HG03175 (cell line): ENCODE measurements at regions not wholly inside any gene's neighbourhood (a gene's known extent, or its start where the extent isn't known, plus 50 kb on each side); places are given as distances from the start of the nearest gene placed in this dataset.
"Not testable (repeated sequence)": the region's sequence is repeated elsewhere in the genome, so short reads cannot be mapped to it uniquely, and the experiment has no call there.

Source experiments
- ATAC-seq: cut with Tn5 transposase; IDR thresholded peaks from one replicate; pipeline ENCODE4 v1.9.1; 2021; ENCODE audit warnings: mild to moderate bottlenecking, moderate library complexity; ENCODE audit not compliant: unreplicated experiment

GRCh38 chr9:104323967-104324694 is 179.9 kb upstream of the OR13F1 start:
- ATAC-seq: not testable (repeated sequence)

- ATAC-seq: no peak
Measured at GRCh38 chr9:104326912-104327311, 177.2 kb upstream of the OR13F1 start.

GRCh38 chr9:104329245-104329644 is 174.8 kb upstream of the OR13F1 start:
- ATAC-seq: no peak

GRCh38 chr9:104330841-104331240 is 173.2 kb upstream of the OR13F1 start:
- ATAC-seq: no peak

- ATAC-seq: no peak
Measured at GRCh38 chr9:104334549-104334948, 169.5 kb upstream of the OR13F1 start.

- ATAC-seq: no peak
Measured at GRCh38 chr9:104339692-104340091, 164.4 kb upstream of the OR13F1 start.

GRCh38 chr9:104342552-104342951 is 161.5 kb upstream of the OR13F1 start:
- no peak for ATAC-seq

GRCh38 chr9:104345061-104345460 is 159.0 kb upstream of the OR13F1 start:
- ATAC-seq: no peak

GRCh38 chr9:104350541-104350940 is 153.5 kb upstream of the OR13F1 start:
- ATAC-seq: no peak

- no peak for ATAC-seq
Measured at GRCh38 chr9:104351726-104352125, 152.3 kb upstream of the OR13F1 start.

GRCh38 chr9:104361207-104361606 is 142.9 kb upstream of the OR13F1 start:
- ATAC-seq: no peak

- no peak for ATAC-seq
Measured at GRCh38 chr9:104362912-104363472, 141.1 kb upstream of the OR13F1 start.

GRCh38 chr9:104367507-104367906 is 136.6 kb upstream of the OR13F1 start:
- no peak for ATAC-seq

- ATAC-seq: not testable (repeated sequence)
Measured at GRCh38 chr9:104368318-104368717, 135.7 kb upstream of the OR13F1 start.

GRCh38 chr9:104374711-104375110 is 129.4 kb upstream of the OR13F1 start:
- ATAC-seq: no peak

- no peak for ATAC-seq
Measured at GRCh38 chr9:104386013-104386412, 118.0 kb upstream of the OR13F1 start.

- peak; percentile 75 for ATAC-seq
Measured at GRCh38 chr9:104386425-104387069, 117.5 kb upstream of the OR13F1 start.

GRCh38 chr9:104388071-104388470 is 116.0 kb upstream of the OR13F1 start:
- ATAC-seq: no peak

GRCh38 chr9:104389341-104389740 is 114.7 kb upstream of the OR13F1 start:
- ATAC-seq: no peak

GRCh38 chr9:104394901-104395300 is 109.2 kb upstream of the OR13F1 start:
- not testable (repeated sequence) for ATAC-seq

GRCh38 chr9:104412238-104412637 is 91.8 kb upstream of the OR13F1 start:
- no peak for ATAC-seq

GRCh38 chr9:104416470-104416869 is 87.6 kb upstream of the OR13F1 start:
- ATAC-seq: no peak
